Caki2 (cell line): ENCODE measurements at regions not wholly inside any gene's neighbourhood (a gene's known extent, or its start where the extent isn't known, plus 50 kb on each side); places are given as distances from the start of the nearest gene placed in this dataset.
A peak's percentile ranks its signal among the peaks of the same experiment; 100 is the strongest.

Experiments used
- DNase-seq: peaks from one replicate; pipeline ENCODE4 v3.0.0-alpha.2; 2015; ENCODE audit warnings: low read depth
- in situ Hi-C: cut with HindIII; loops from 2 replicates; pipeline ENCODE4 v1.10.0; 2016; ENCODE audit warnings: low sequenced_read_pairs, low pct_unique_long_range_greater_than_20kb, mixed read lengths

GRCh38 chr12:30448038-30448437 lies 247.6 kb downstream of the IPO8 start:
- in situ Hi-C loops: no loop called here
- no peak for DNase-seq

GRCh38 chr12:30447061-30447750 lies 248.5 kb downstream of the IPO8 start:
- no peak for DNase-seq
- in situ Hi-C loops: no loop called here

- in situ Hi-C loops: no loop called here
- no peak for DNase-seq
These were observed 253.2 kb downstream of the IPO8 start for GRCh38 chr12:30442461-30442860.

- in situ Hi-C loops: no loop called here
- no peak for DNase-seq
These were observed 254.7 kb downstream of the IPO8 start for GRCh38 chr12:30440826-30441602.

- DNase-seq: no peak
- in situ Hi-C loops: no loop called here
These were observed 256.5 kb downstream of the IPO8 start for GRCh38 chr12:30439201-30439600.

GRCh38 chr12:30438601-30439041 lies 257.0 kb downstream of the IPO8 start:
- no peak for DNase-seq
- in situ Hi-C loops: no loop called here

- in situ Hi-C loops: no loop called here
- no peak for DNase-seq
These were observed 258.1 kb downstream of the IPO8 start for GRCh38 chr12:30437616-30438015.

- DNase-seq: no peak
- in situ Hi-C loops: no loop called here
These were observed 258.6 kb downstream of the IPO8 start for GRCh38 chr12:30437044-30437443.

GRCh38 chr12:30428098-30428497 lies 267.6 kb downstream of the IPO8 start:
- DNase-seq: no peak
- in situ Hi-C loops: no loop called here

GRCh38 chr12:30427555-30427954 lies 268.1 kb downstream of the IPO8 start:
- no peak for DNase-seq
- in situ Hi-C loops: no loop called here

- in situ Hi-C loops: no loop called here
- no peak for DNase-seq
These were observed 270.2 kb downstream of the IPO8 start for GRCh38 chr12:30425445-30425844.

- in situ Hi-C loops: no loop called here
- DNase-seq: no peak
These were observed 272.3 kb downstream of the IPO8 start for GRCh38 chr12:30423330-30423729.

GRCh38 chr12:30422844-30423243 lies 272.8 kb downstream of the IPO8 start:
- in situ Hi-C loops: no loop called here

GRCh38 chr12:30420561-30420960 lies 275.1 kb downstream of the IPO8 start:
- DNase-seq: no peak
- in situ Hi-C loops: no loop called here

More at GRCh38 chr12:30422844-30423243, 272.8 kb downstream of the IPO8 start:
- no peak for DNase-seq

GRCh38 chr12:30417697-30418231 lies 277.9 kb downstream of the IPO8 start:
- peak; percentile 74 for DNase-seq
- in situ Hi-C loops: no loop called here

- in situ Hi-C loops: no loop called here
- DNase-seq: no peak
These were observed 279.0 kb downstream of the IPO8 start for GRCh38 chr12:30416631-30417030.

- DNase-seq: no peak
- in situ Hi-C loops: no loop called here
These were observed 279.9 kb downstream of the IPO8 start for GRCh38 chr12:30415777-30416176.

- DNase-seq: no peak
These were observed 281.2 kb downstream of the IPO8 start for GRCh38 chr12:30414507-30414906.

GRCh38 chr12:30400349-30400748 lies 295.3 kb downstream of the IPO8 start:
- no peak for DNase-seq
- in situ Hi-C loops: no loop called here

More at GRCh38 chr12:30414507-30414906, 281.2 kb downstream of the IPO8 start:
- in situ Hi-C loops: no loop called here
